GM10248 (cell line): ENCODE measurements at regions not wholly inside any gene's neighbourhood (a gene's known extent, or its start where the extent isn't known, plus 50 kb on each side); places are given as distances from the start of the nearest gene placed in this dataset.

ENCODE experiments used
- CTCF ChIA-PET: fragments of 300-600 bp; sonication (Branson Sonifier 250); formaldehyde crosslinking; extraction: SDS; loops from one replicate; lab custom pipeline; 2021; ENCODE audit warnings: antibody characterized with exemption; lab: Yijun Ruan, JAX
- POLR2A ChIA-PET: fragments of 350-650 bp; sonication (Branson Sonifier 250); formaldehyde crosslinking; extraction: SDS; loops from one replicate; lab custom pipeline; 2020; ENCODE audit warnings: antibody characterized with exemption; lab: Yijun Ruan, JAX
- DNase-seq: peaks from one replicate; pipeline ENCODE4 v3.0.0; 2012; ENCODE audit errors: extremely low spot score
- TF ChIP-seq, protein P1 (sequence below): IDR thresholded peaks from 2 replicates; pipeline ENCODE4 v1.5.1; 2012; ENCODE audit warnings: mild to moderate bottlenecking, low read depth; ENCODE audit errors: extremely low read depth, missing control alignments, control extremely low read depth

DNA sequence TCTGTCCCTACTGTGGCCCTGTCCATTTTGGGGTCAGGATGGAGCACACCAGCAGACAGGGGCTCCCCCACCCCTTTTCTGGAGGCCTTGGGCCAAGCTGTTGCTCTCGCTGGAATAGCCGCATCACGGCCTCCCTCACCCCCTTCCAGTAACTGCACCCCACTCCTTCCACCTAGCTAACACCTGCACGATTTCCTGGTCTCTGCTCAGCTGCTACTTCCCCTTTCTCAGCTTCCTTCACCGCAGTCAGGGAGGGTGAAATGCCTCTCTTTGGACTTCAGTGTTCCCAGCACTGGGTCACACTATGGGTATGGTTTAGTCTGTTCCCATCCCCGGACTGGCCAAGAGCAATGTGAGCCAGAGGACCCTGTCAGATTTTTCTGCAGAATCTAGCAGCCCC, 400.2 kb downstream of the MCTP2 start:
- CTCF ChIA-PET = interaction anchor here (1.2 kb wide), 1 partner anchor 49 kb away, joined by 3 read pairs; no protein-coding TSS in a partner anchor
- POLR2A ChIA-PET = no interaction called here
- DNase-seq = peak; percentile 10
- TF ChIP-seq, protein P1, sequence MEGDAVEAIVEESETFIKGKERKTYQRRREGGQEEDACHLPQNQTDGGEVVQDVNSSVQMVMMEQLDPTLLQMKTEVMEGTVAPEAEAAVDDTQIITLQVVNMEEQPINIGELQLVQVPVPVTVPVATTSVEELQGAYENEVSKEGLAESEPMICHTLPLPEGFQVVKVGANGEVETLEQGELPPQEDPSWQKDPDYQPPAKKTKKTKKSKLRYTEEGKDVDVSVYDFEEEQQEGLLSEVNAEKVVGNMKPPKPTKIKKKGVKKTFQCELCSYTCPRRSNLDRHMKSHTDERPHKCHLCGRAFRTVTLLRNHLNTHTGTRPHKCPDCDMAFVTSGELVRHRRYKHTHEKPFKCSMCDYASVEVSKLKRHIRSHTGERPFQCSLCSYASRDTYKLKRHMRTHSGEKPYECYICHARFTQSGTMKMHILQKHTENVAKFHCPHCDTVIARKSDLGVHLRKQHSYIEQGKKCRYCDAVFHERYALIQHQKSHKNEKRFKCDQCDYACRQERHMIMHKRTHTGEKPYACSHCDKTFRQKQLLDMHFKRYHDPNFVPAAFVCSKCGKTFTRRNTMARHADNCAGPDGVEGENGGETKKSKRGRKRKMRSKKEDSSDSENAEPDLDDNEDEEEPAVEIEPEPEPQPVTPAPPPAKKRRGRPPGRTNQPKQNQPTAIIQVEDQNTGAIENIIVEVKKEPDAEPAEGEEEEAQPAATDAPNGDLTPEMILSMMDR = no peak

DNA sequence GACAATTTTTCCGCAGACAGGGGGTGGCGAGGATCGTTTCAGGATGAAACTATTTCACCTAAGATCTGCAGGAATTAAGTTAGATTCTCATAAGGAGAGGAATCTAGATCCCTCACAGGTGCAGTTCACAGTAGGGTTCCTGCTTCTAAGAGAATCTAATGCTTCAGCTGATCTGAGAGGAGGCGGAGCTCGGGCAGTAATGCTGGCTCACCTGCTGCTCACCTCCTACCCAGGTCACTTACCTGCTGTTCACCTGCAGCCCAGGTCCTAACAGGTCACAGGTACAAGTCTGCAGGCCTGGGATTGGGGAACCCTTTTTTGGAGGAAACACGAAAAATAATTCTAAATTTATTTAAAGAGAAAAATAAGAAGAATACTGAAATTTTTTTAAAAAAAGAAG, 406.8 kb downstream of the MCTP2 start:
- TF ChIP-seq, protein P1 = no peak
- POLR2A ChIA-PET = no interaction called here
- CTCF ChIA-PET = no interaction called here
- no peak for DNase-seq

DNA sequence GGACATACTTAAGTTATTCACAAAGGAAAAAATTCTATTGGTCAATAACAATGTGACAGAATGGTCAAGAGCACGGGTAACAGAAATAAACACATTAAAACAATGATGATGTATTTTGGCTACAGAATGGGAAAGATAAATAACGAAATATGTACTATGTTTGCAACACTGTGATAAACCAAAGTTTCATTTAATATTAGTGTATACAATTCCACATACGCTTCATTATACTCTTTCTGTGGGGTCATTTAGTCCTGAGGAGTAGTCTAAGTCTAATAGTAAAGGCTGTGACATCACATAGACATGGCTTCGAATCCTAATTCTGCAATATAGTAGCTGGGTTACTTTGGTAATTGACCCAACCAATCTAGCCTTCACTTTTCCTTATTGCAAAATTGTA, 408.3 kb downstream of the MCTP2 start:
- TF ChIP-seq, protein P1 = no peak
- no peak for DNase-seq
- ChIA-PET CTCF (no interaction called here), POLR2A (no interaction called here)

DNA sequence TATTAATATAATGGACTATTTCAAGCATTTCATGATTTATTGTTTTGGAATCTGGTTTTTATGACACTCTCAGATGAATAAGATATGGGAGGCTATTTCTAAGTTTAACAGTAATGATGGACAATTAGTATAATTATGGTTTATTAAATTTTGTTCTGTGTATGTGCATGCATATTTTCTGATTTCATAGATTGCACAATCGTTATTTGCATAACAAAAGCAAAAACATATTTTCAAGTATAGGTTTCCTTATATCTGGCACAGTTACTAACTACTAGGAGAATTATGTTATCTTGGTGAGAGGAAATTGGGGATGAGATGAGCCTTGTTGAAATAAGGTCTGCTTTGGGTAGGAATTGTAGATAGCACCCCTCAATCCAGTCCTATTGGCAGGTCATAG, 413.1 kb downstream of the MCTP2 start:
- ChIA-PET POLR2A (no interaction called here), CTCF (no interaction called here)
- no peak for DNase-seq
- TF ChIP-seq, protein P1 = no peak

DNA sequence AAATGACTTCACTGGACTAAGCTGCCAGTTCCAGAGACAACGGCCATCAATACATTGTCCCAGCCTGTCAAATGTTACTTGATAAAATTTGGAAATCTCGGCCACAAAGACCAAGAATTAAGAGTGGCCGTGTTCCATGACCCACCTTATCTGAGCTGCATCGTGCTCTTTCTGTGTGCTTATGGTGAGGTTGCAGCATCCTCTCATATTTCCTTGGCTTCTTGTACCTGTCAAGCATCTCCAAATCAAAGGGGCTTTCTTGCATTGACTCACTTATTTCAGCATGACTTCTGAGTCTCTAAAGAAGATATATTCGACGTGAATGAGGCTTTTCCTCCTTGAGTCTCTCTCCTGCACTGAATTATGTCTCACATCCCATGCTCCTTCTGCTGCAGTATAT, 421.7 kb downstream of the MCTP2 start:
- POLR2A ChIA-PET = no interaction called here
- CTCF ChIA-PET = interaction anchor here (1.1 to 3.0 kb wide), 5 partner anchors 12 to 53 kb away, joined by 3 to 10 read pairs (median 4); no protein-coding TSS in a partner anchor

DNA sequence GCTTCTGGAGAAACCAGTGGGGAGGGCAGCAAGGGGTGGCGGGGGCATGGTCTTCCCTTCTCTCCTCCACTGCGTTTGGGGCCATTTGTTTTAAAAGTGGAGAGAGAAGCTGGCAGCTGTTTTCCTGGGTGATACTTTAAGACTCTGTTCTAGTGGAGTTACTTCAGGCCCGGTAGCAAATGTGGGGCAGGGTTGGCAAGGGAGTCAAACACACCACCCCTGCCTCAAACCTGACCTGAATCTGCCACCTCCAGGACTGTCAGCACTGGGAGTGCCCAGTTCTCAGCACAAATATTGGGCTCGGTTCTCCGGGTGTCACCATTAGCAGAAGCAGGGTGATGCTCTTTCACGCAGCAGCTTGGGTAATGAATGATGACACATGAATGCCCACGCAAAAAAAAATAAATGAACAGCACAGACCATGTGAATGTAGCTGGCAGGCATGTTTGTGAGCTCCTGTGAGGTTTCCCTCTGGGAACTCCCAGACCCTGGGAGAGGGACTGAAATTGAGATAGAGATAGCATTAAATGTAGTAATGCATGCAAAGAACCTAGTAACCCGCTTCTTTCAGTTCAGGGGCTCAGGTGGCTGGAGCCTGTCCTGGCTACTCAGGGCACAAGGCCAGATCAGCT, 424.0 kb downstream of the MCTP2 start:
- TF ChIP-seq, protein P1 = no peak
- POLR2A ChIA-PET = no interaction called here
- CTCF ChIA-PET = interaction anchor here (2.9 kb wide), 1 partner anchor 14 kb away, joined by 11 read pairs; no protein-coding TSS in a partner anchor
- DNase-seq = no peak

More for the DNA sequence above, 421.7 kb downstream of the MCTP2 start:
- no peak for DNase-seq
- TF ChIP-seq, protein P1 = no peak
